ENCODE measurements at regions not wholly inside any gene's neighbourhood (a gene's known extent, or its start where the extent isn't known, plus 50 kb on each side); places are given as distances from the start of the nearest gene placed in this dataset.

DNA sequence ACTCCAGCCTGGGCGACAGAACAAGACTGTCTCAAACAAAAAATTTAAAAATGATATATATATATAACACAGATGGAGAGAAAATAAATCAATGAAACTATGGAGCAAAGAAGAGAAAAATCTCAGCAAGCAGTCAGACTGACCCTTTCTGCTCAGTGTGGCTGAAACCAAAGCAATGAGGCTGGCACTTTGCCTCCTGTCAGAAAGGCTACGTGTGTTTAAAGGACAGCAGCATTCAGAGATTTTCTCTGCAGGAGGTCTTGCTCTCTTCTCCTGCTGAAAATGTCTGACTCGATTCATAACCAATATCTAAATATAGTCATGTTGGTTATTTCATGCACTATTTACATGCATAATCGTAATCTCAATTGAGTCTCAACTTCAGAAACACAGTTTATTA is 527.0 kb upstream of the JARID2 start:
- no peak for ATAC-seq
- intact Hi-C loops (cut with micrococcal nuclease; ENCODE audit: unreplicated experiment) (no loop called here), in situ Hi-C loops (cut with MboI) (no loop called here)
- TF ChIP-seq BRCA1 (IDR thresholded peaks at IDR 0.05; ENCODE audit: low read depth, low read length) (no peak), ZSCAN29 (IDR thresholded peaks at IDR 0.05) (no peak), NR2C1 (IDR thresholded peaks at IDR 0.05) (no peak)
- no peak overlapping the region for H3K27ac ChIP-seq (ENCODE audit: control insufficient read depth, insufficient read depth)
- H4K20me1 ChIP-seq (ENCODE audit: control insufficient read depth, insufficient read depth), result no peaks in the 10 kb centered on the region
- H3K9ac ChIP-seq (ENCODE audit: control insufficient read depth, insufficient read depth, low read length), result no peak overlapping the region
- BruUV-seq (replicated peaks), result no TSS peak
- SMC1A ChIA-PET (ENCODE audit: uncharacterized antibody, unreplicated experiment), result interaction anchor here (1.0 to 5.5 kb wide), 2 partner anchors 10 to 132 kb away, joined by 3 to 39 read pairs; no protein-coding TSS in a partner anchor
- no peaks in the 10 kb centered on the region for H3K27me3 ChIP-seq (replicated peaks in 1 of 2; ENCODE audit: control insufficient read depth in 2 of 2, insufficient read depth in 2 of 2, low read length in 1 of 2)
- H3K36me3 ChIP-seq (ENCODE audit: control insufficient read depth in 2 of 2, insufficient read depth in 2 of 2, low read length in 1 of 2), result no peaks in the 10 kb centered on the region
- 0 out of 2 replicates have a peak, but pooled peaks cover 2% of the 10 kb centered on the region for H3K4me1 ChIP-seq (ENCODE audit: control insufficient read depth, insufficient read depth, low read length)
- FAIRE-seq, result no peak
- H2AFZ ChIP-seq (ENCODE audit: control insufficient read depth, low read depth, low read length), result no peak overlapping the region; the same call in 1 of the 2 replicates
- DNase-seq (ENCODE audit: low read depth, low spot score), result no peak
- CTCF ChIA-PET, result interaction anchor here (3.0 kb wide), 1 partner anchor 9 kb away, joined by 19 read pairs; no protein-coding TSS in a partner anchor
- H3K9me3 ChIP-seq (replicated peaks; ENCODE audit: control insufficient read depth, insufficient read depth, low read length), result no peaks in the 10 kb centered on the region; the same call in 2 of the 3 replicates
- no peaks in the 10 kb centered on the region for H3K79me2 ChIP-seq (ENCODE audit: control insufficient read depth, insufficient read depth, low read length)
- H3K4me3 ChIP-seq, result no peak overlapping the region
- WGBS (ENCODE audit: insufficient coverage, insufficient replicate concordance, low lambda C conversion rate, missing lambda C conversion rate), result 3% methylated on average over 4 of the region's 4 CpGs
- H3K4me2 ChIP-seq (ENCODE audit: control insufficient read depth, insufficient read depth), result no peak overlapping the region
- POLR2A ChIA-PET, result no interaction called here
- RAD21 ChIA-PET (ENCODE audit: unreplicated experiment), result interaction anchor here (1.1 to 2.8 kb wide), 3 partner anchors 10 to 507 kb away, joined by 3 to 21 read pairs (median 7); no protein-coding TSS in a partner anchor

DNA sequence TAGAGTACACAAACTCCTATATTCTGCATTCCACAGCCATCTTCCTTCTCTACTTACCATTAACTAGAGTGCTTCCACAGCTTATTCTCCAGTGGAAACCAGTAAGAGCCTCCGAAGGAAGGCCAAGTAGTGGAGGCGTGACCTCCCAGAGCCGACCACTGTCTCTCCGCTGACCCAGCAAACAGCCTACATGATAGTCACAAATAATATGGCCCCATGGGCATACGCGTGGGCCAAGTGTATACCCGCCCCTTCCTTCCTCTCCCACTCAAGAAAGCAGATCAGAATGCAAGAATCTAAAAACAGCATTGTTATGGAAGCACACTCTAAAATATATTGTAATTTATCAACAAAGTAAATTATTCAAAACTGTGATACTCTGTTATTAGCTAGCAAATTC is 526.6 kb upstream of the JARID2 start:
- no peaks in the 10 kb centered on the region for H4K20me1 ChIP-seq (ENCODE audit: control insufficient read depth, insufficient read depth)
- intact Hi-C loops (cut with micrococcal nuclease; ENCODE audit: unreplicated experiment), result no loop called here
- TF ChIP-seq, protein P1, sequence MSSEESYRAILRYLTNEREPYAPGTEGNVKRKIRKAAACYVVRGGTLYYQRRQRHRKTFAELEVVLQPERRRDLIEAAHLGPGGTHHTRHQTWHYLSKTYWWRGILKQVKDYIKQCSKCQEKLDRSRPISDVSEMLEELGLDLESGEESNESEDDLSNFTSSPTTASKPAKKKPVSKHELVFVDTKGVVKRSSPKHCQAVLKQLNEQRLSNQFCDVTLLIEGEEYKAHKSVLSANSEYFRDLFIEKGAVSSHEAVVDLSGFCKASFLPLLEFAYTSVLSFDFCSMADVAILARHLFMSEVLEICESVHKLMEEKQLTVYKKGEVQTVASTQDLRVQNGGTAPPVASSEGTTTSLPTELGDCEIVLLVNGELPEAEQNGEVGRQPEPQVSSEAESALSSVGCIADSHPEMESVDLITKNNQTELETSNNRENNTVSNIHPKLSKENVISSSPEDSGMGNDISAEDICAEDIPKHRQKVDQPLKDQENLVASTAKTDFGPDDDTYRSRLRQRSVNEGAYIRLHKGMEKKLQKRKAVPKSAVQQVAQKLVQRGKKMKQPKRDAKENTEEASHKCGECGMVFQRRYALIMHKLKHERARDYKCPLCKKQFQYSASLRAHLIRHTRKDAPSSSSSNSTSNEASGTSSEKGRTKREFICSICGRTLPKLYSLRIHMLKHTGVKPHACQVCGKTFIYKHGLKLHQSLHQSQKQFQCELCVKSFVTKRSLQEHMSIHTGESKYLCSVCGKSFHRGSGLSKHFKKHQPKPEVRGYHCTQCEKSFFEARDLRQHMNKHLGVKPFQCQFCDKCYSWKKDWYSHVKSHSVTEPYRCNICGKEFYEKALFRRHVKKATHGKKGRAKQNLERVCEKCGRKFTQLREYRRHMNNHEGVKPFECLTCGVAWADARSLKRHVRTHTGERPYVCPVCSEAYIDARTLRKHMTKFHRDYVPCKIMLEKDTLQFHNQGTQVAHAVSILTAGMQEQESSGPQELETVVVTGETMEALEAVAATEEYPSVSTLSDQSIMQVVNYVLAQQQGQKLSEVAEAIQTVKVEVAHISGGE (CRISPR knock-in tag; IDR thresholded peaks at IDR 0.05), result no peak
- no peak for TF ChIP-seq NBN (IDR thresholded peaks at IDR 0.05)
- TF ChIP-seq, protein P2, sequence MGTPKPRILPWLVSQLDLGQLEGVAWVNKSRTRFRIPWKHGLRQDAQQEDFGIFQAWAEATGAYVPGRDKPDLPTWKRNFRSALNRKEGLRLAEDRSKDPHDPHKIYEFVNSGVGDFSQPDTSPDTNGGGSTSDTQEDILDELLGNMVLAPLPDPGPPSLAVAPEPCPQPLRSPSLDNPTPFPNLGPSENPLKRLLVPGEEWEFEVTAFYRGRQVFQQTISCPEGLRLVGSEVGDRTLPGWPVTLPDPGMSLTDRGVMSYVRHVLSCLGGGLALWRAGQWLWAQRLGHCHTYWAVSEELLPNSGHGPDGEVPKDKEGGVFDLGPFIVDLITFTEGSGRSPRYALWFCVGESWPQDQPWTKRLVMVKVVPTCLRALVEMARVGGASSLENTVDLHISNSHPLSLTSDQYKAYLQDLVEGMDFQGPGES (IDR thresholded peaks at IDR 0.05), result no peak
- FAIRE-seq, result no peak
- H3K9ac ChIP-seq (ENCODE audit: control insufficient read depth, insufficient read depth, low read length), result no peak overlapping the region
- ChIA-PET POLR2A (no interaction called here), SMC1A (ENCODE audit: uncharacterized antibody, unreplicated experiment) (no interaction called here), CTCF (interaction anchor here (3.0 kb wide), 1 partner anchor 8 kb away, joined by 19 read pairs; no protein-coding TSS in a partner anchor), RAD21 (ENCODE audit: unreplicated experiment) (interaction anchor here (1.9 kb wide), 1 partner anchor 10 kb away, joined by 7 read pairs; no protein-coding TSS in a partner anchor)
- no peaks in the 10 kb centered on the region; the same call in 2 of the 3 replicates for H3K9me3 ChIP-seq (replicated peaks; ENCODE audit: control insufficient read depth, insufficient read depth, low read length)
- H3K4me1 ChIP-seq (ENCODE audit: control insufficient read depth, insufficient read depth, low read length), result 0 out of 2 replicates have a peak, but pooled peaks cover 2% of the 10 kb centered on the region
- DNase-seq (ENCODE audit: low read depth, low spot score), result no peak
- no peaks in the 10 kb centered on the region for H3K79me2 ChIP-seq (ENCODE audit: control insufficient read depth, insufficient read depth, low read length)
- H3K4me3 ChIP-seq, result no peak overlapping the region
- no TSS peak for BruUV-seq (replicated peaks)
- in situ Hi-C loops (cut with MboI), result no loop called here
- H2AFZ ChIP-seq (ENCODE audit: control insufficient read depth, low read depth, low read length), result no peak overlapping the region; the same call in none of the 2 replicates
- H3K36me3 ChIP-seq (ENCODE audit: control insufficient read depth in 2 of 2, insufficient read depth in 2 of 2, low read length in 1 of 2), result no peaks in the 10 kb centered on the region
- no peak overlapping the region for H3K27ac ChIP-seq (ENCODE audit: control insufficient read depth, insufficient read depth)
- 53% methylated on average over 7 of the region's 7 CpGs for WGBS (ENCODE audit: insufficient coverage, insufficient replicate concordance, low lambda C conversion rate, missing lambda C conversion rate)
- no peaks in the 10 kb centered on the region for H3K27me3 ChIP-seq (replicated peaks in 1 of 2; ENCODE audit: control insufficient read depth in 2 of 2, insufficient read depth in 2 of 2, low read length in 1 of 2)
- no peak overlapping the region for H3K4me2 ChIP-seq (ENCODE audit: control insufficient read depth, insufficient read depth)
- no peak for ATAC-seq

Data from GM12878 (cell line).